Bronchial epithelial cell (primary cell): ENCODE measurements at regions not wholly inside any gene's neighbourhood (a gene's known extent, or its start where the extent isn't known, plus 50 kb on each side); places are given as distances from the start of the nearest gene placed in this dataset.
"Not testable (repeated sequence)": the region's sequence is repeated elsewhere in the genome, so short reads cannot be mapped to it uniquely, and the experiment has no call there.

ENCODE experiments used
- DNase-seq: peaks from one replicate; pipeline ENCODE4 v3.0.0-alpha.2; 2010; ENCODE audit warnings: low read depth
- FAIRE-seq: peaks from 2 replicates; lab custom pipeline; 2011; peaks lifted over from hg19 to GRCh38; lab: Jason Lieb, UNC
- H3K27me3 ChIP-seq: 2 replicates; pipeline ENCODE4 v1.5.1; 2011; ENCODE audit warnings: low read length; ENCODE audit not compliant: control insufficient read depth, insufficient read depth
- H3K36me3 ChIP-seq: 2 replicates; pipeline ENCODE4 v1.5.1; 2011; ENCODE audit warnings: low read length; ENCODE audit not compliant: control insufficient read depth, insufficient read depth
- H3K4me3 ChIP-seq: 2 replicates; pipeline ENCODE4 v1.5.1; 2011; ENCODE audit warnings: mild to moderate bottlenecking, low read depth, low read length, control low read depth
- CTCF ChIP-seq: IDR thresholded peaks from 2 replicates; pipeline ENCODE4 v1.5.1; 2011; ENCODE audit warnings: mild to moderate bottlenecking, moderate library complexity, low read length, control low read depth, inconsistent platforms; ENCODE audit not compliant: insufficient read depth, severe bottlenecking

GRCh38 chr3:88742674-88743507 lies 364.5 kb upstream of the EPHA3 start:
- DNase-seq (peak; percentile 5), FAIRE-seq (no peak)
- H3K27me3 ChIP-seq: no peaks in the 10 kb centered on the region
- no peak for TF ChIP-seq CTCF
- H3K4me3 ChIP-seq: no peak overlapping the region
- H3K36me3 ChIP-seq: no peaks in the 10 kb centered on the region

GRCh38 chr3:88744896-88745295 lies 362.5 kb upstream of the EPHA3 start:
- Histone ChIP-seq H3K36me3 (no peaks in the 10 kb centered on the region), H3K27me3 (no peaks in the 10 kb centered on the region), H3K4me3 (no peak overlapping the region)
- FAIRE-seq (no peak), DNase-seq (no peak)
- TF ChIP-seq CTCF: no peak

GRCh38 chr3:88747145-88747544 lies 360.3 kb upstream of the EPHA3 start:
- not testable (repeated sequence) for DNase-seq, FAIRE-seq, H3K4me3 ChIP-seq, H3K36me3 ChIP-seq, H3K27me3 ChIP-seq

GRCh38 chr3:88758676-88759075 lies 348.7 kb upstream of the EPHA3 start:
- H3K4me3 ChIP-seq: no peak overlapping the region
- DNase-seq: no peak
- no peak for FAIRE-seq
- H3K27me3 ChIP-seq: no peaks in the 10 kb centered on the region
- no peaks in the 10 kb centered on the region for H3K36me3 ChIP-seq
- TF ChIP-seq CTCF: no peak

- TF ChIP-seq CTCF: no peak
- no peak for DNase-seq
- no peaks in the 10 kb centered on the region for H3K27me3 ChIP-seq
- H3K4me3 ChIP-seq: no peak overlapping the region
- no peaks in the 10 kb centered on the region for H3K36me3 ChIP-seq
- no peak for FAIRE-seq
Measured at GRCh38 chr3:88767746-88768145, 339.7 kb upstream of the EPHA3 start.

GRCh38 chr3:88773766-88774165 lies 333.7 kb upstream of the EPHA3 start:
- FAIRE-seq (no peak), DNase-seq (peak; percentile 88)
- TF ChIP-seq CTCF: no peak
- Histone ChIP-seq H3K4me3 (no peak overlapping the region), H3K36me3 (no peaks in the 10 kb centered on the region), H3K27me3 (no peaks in the 10 kb centered on the region)
